H1 (cell line): ENCODE measurements at regions not wholly inside any gene's neighbourhood (a gene's known extent, or its start where the extent isn't known, plus 50 kb on each side); places are given as distances from the start of the nearest gene placed in this dataset.

ENCODE experiments used
- CTCF ChIA-PET: fragments of 300-600 bp; sonication (Branson Sonifier 250); formaldehyde crosslinking; loops from one replicate; lab custom pipeline; 2021; ENCODE audit not compliant: partially characterized antibody; lab: Charles Lee
- POLR2A ChIA-PET: fragments of 300-600 bp; sonication (Branson Sonifier 250); formaldehyde crosslinking; loops from one replicate; lab custom pipeline; 2021; ENCODE audit warnings: inconsistent platforms; ENCODE audit not compliant: partially characterized antibody; lab: Charles Lee
- DNase-seq, 2 experiments: peaks; one replicate each; pipeline versions ENCODE4 v3.0.0 to v3.0.0-alpha.2; 2010 to 2022; ENCODE audit warnings: low spot score in 2 of 2, low read depth in 1 of 2, mixed read lengths in 1 of 2
- FAIRE-seq: peaks from 2 replicates; lab custom pipeline; 2011; peaks lifted over from hg19 to GRCh38; lab: Jason Lieb, UNC
- H2AFZ ChIP-seq: 2 replicates; pipeline ENCODE4 v1.8.1; 2012; ENCODE audit warnings: low read length, inconsistent platforms
- H2AK5ac ChIP-seq: 2 replicates; pipeline ENCODE4 v1.6.1; 2013; ENCODE audit warnings: low read depth, low read length
- H2BK120ac ChIP-seq: replicated peaks from 2 replicates; pipeline ENCODE3; 2013; ENCODE audit warnings: low read depth, low read length, inconsistent platforms
- H2BK12ac ChIP-seq: 2 replicates; pipeline ENCODE4 v1.6.1; 2013; ENCODE audit warnings: low read depth, low read length
- H2BK15ac ChIP-seq: 2 replicates; pipeline ENCODE4 v1.6.1; 2013; ENCODE audit warnings: low read length
- H2BK20ac ChIP-seq: 2 replicates; pipeline ENCODE4 v1.6.1; 2013; ENCODE audit warnings: low read length
- H2BK5ac ChIP-seq: 2 replicates; pipeline ENCODE4 v1.6.1; 2013; ENCODE audit warnings: low read depth, low read length
- H3K14ac ChIP-seq: 2 replicates; pipeline ENCODE4 v1.6.1; 2013; ENCODE audit warnings: inconsistent platforms; ENCODE audit not compliant: insufficient read length
- H3K18ac ChIP-seq: 2 replicates; pipeline ENCODE4 v1.6.1; 2013; ENCODE audit warnings: low read length; ENCODE audit errors: extremely low read depth
- H3K23ac ChIP-seq: 2 replicates; pipeline ENCODE4 v1.6.1; 2013; ENCODE audit warnings: inconsistent platforms; ENCODE audit not compliant: insufficient read length
- H3K23me2 ChIP-seq: 2 replicates; pipeline ENCODE4 v1.6.1; 2013; ENCODE audit warnings: low read depth, low read length
- H3K27ac ChIP-seq: 2 replicates; pipeline ENCODE4 v1.6.1; 2011; ENCODE audit warnings: low read depth, low read length, inconsistent platforms
- H3K27me3 ChIP-seq, 4 experiments: replicated peaks in 1 of 4; 1 replicate in 1 of 4; 2 replicates in 3 of 4; pipeline versions ENCODE4 v1.6.1 to v1.8.1; 2011 to 2013; ENCODE audit warnings: low read length in 3 of 4, mild to moderate bottlenecking in 3 of 4, inconsistent platforms in 2 of 4, mixed read lengths in 2 of 4, moderate library complexity in 1 of 4; ENCODE audit not compliant: control insufficient read depth in 3 of 4, insufficient read depth in 3 of 4; ENCODE audit errors: extremely low read depth in 1 of 4
- H3K36me3 ChIP-seq, 4 experiments: 2 replicates each; pipeline versions ENCODE4 v1.6.1 to v1.8.1; 2011 to 2013; ENCODE audit warnings: mild to moderate bottlenecking in 4 of 4, low read length in 3 of 4, moderate library complexity in 2 of 4, control low read depth in 1 of 4, inconsistent platforms in 1 of 4; ENCODE audit not compliant: insufficient read depth in 4 of 4, control insufficient read depth in 2 of 4
- H3K4ac ChIP-seq: replicated peaks from 2 replicates; pipeline ENCODE3; 2013; ENCODE audit warnings: low read length, low read depth, mixed read lengths, inconsistent platforms; ENCODE audit not compliant: insufficient read length
- H3K4me1 ChIP-seq, 4 experiments: replicated peaks in 1 of 4; 1 replicate in 1 of 4; 2 replicates in 3 of 4; pipeline versions ENCODE4 v1.6.1 to v1.8.1; 2011 to 2013; ENCODE audit warnings: low read length in 3 of 4, inconsistent platforms in 2 of 4, mixed read lengths in 1 of 4; ENCODE audit not compliant: insufficient read depth in 4 of 4, control insufficient read depth in 3 of 4
- H3K4me2 ChIP-seq, 2 experiments: 2 replicates each; pipeline versions ENCODE4 v1.6.1 to v1.8.1; 2011 to 2013; ENCODE audit warnings: low read depth in 2 of 2, low read length in 2 of 2, control low read depth in 1 of 2, inconsistent platforms in 1 of 2, mild to moderate bottlenecking in 1 of 2; ENCODE audit not compliant: insufficient read depth in 1 of 2
- H3K4me3 ChIP-seq, 4 experiments: fragments of 200-600, 300-600 bp in 1 of 4; sonication (generic), shearing (Covaris generic), sonication (Bioruptor Twin) in 1 of 4; 2 replicates each; pipeline versions ENCODE4 v1.5.1 to v1.8.1; 2011 to 2016; ENCODE audit warnings: low read length in 4 of 4, low read depth in 3 of 4, control low read depth in 2 of 4, inconsistent platforms in 2 of 4, mild to moderate bottlenecking in 2 of 4, mixed read lengths in 1 of 4, moderate library complexity in 1 of 4; ENCODE audit not compliant: insufficient read depth in 2 of 4; ENCODE audit errors: extremely low read depth in 1 of 4
- H3K56ac ChIP-seq: replicated peaks from 2 replicates; pipeline ENCODE3; 2013; ENCODE audit warnings: low read depth, mild to moderate bottlenecking, mixed read lengths, low read length, inconsistent platforms; ENCODE audit not compliant: insufficient read length
- H3K79me1 ChIP-seq: 2 replicates; pipeline ENCODE4 v1.6.1; 2013; ENCODE audit warnings: low read depth, low read length, control low read depth
- H3K79me2 ChIP-seq, 2 experiments: 2 replicates each; pipeline versions ENCODE4 v1.6.1 to v1.8.1; 2012 to 2013; ENCODE audit warnings: low read length in 2 of 2, mild to moderate bottlenecking in 2 of 2, inconsistent platforms in 1 of 2; ENCODE audit not compliant: insufficient read depth in 2 of 2, control insufficient read depth in 1 of 2
- H3K9ac ChIP-seq, 4 experiments: replicated peaks in 1 of 4; 1 replicate in 1 of 4; 2 replicates in 3 of 4; pipeline versions ENCODE4 v1.6.1 to v1.8.1; 2011 to 2013; ENCODE audit warnings: low read depth in 3 of 4, low read length in 3 of 4, control low read depth in 2 of 4, mild to moderate bottlenecking in 2 of 4, moderate library complexity in 2 of 4, inconsistent platforms in 1 of 4; ENCODE audit errors: extremely low read depth in 1 of 4
- H3K9me3 ChIP-seq, 2 experiments: 2 replicates each; pipeline versions ENCODE4 v1.6.1 to v1.8.1; 2012 to 2013; ENCODE audit warnings: mild to moderate bottlenecking in 2 of 2, moderate library complexity in 2 of 2, control low read depth in 1 of 2, inconsistent platforms in 1 of 2, low read depth in 1 of 2, low read length in 1 of 2, mixed read lengths in 1 of 2; ENCODE audit not compliant: insufficient read depth in 2 of 2
- H4K20me1 ChIP-seq, 2 experiments: replicated peaks in 1 of 2; 2 replicates each; pipeline versions ENCODE3 to v1.8.1; 2011 to 2013; ENCODE audit warnings: inconsistent platforms in 2 of 2, low read length in 2 of 2, mild to moderate bottlenecking in 1 of 2; ENCODE audit not compliant: insufficient read depth in 2 of 2, control insufficient read depth in 1 of 2
- H4K5ac ChIP-seq: 2 replicates; pipeline ENCODE4 v1.6.1; 2013; ENCODE audit warnings: low read length, low read depth, mixed read lengths, inconsistent platforms; ENCODE audit not compliant: insufficient read length
- H4K8ac ChIP-seq: 2 replicates; pipeline ENCODE4 v1.8.0; 2013; ENCODE audit warnings: mild to moderate bottlenecking, moderate library complexity, low read length, inconsistent platforms; ENCODE audit not compliant: insufficient read depth; ENCODE audit errors: extremely low read depth
- H4K91ac ChIP-seq: replicated peaks from 2 replicates; pipeline ENCODE3; 2013; ENCODE audit warnings: low read length, mixed read lengths, inconsistent platforms; ENCODE audit not compliant: insufficient read length
- BRCA1 ChIP-seq: IDR thresholded peaks from 2 replicates; pipeline ENCODE4 v1.6.1; 2012; ENCODE audit warnings: low read depth, low read length, improper control_type of control experiment
- CBX5 ChIP-seq: fragments of 300-800, 300-1000 bp; sonication (generic); IDR thresholded peaks from 2 replicates; pipeline ENCODE4 v1.7.1; 2016; ENCODE audit warnings: antibody characterized with exemption, low read length, low read depth
- CBX8 ChIP-seq: fragments of 300-800, 300-1000 bp; sonication (generic); IDR thresholded peaks from 2 replicates; pipeline ENCODE4 v1.7.1; 2016; ENCODE audit warnings: low read depth, low read length, borderline replicate concordance
- CHD2 ChIP-seq: IDR thresholded peaks from 2 replicates; pipeline ENCODE4 v1.6.1; 2012; ENCODE audit warnings: low read length, improper control_type of control experiment
- EZH2 ChIP-seq: fragments of 200-600 bp; sonication (generic); IDR thresholded peaks from 2 replicates; pipeline ENCODE4 v1.7.1; 2012; ENCODE audit warnings: low read depth, mild to moderate bottlenecking, moderate library complexity, low read length, inconsistent platforms; ENCODE audit not compliant: severe bottlenecking
- HDAC2 ChIP-seq, 2 experiments: fragments of 300-600 bp in 1 of 2; sonication (generic) in 1 of 2; IDR thresholded peaks; 2 replicates each; pipeline ENCODE4 v1.6.1; 2011 to 2012; ENCODE audit warnings: low read depth in 2 of 2, low read length in 2 of 2, mild to moderate bottlenecking in 2 of 2, moderate library complexity in 2 of 2, borderline replicate concordance in 1 of 2, inconsistent platforms in 1 of 2
- KDM4A ChIP-seq: IDR thresholded peaks from one replicate; pipeline ENCODE4 v1.7.1; 2012; ENCODE audit warnings: low read depth, mild to moderate bottlenecking, moderate library complexity, low read length, inconsistent platforms; ENCODE audit not compliant: severe bottlenecking
- POLR2AphosphoS5 ChIP-seq: IDR thresholded peaks from 2 replicates; pipeline ENCODE4 v1.6.1; 2011; ENCODE audit warnings: low read depth, low read length
- RBBP5 ChIP-seq: IDR thresholded peaks from 2 replicates; pipeline ENCODE4 v1.7.1; 2012; ENCODE audit warnings: low read depth, mild to moderate bottlenecking, inconsistent platforms, low read length, moderate library complexity, borderline replicate concordance
- SP1 ChIP-seq: IDR thresholded peaks from 2 replicates; pipeline ENCODE4 v1.6.1; 2011; ENCODE audit warnings: low read depth, low read length
- TAF1 ChIP-seq: IDR thresholded peaks from 2 replicates; pipeline ENCODE4 v1.6.1; 2011; ENCODE audit warnings: mild to moderate bottlenecking, low read depth, low read length
- WGBS, 2 experiments: shearing (Covaris generic) in 1 of 2; methylation state at CpG; one replicate each; pipeline versions ENCODE4 v1.1.6 to v1.1.7; 2013 to 2015; ENCODE audit warnings: low lambda C conversion rate in 2 of 2, mixed read lengths in 2 of 2, inconsistent platforms in 1 of 2, low coverage in 1 of 2, missing lambda C conversion rate in 1 of 2; ENCODE audit not compliant: insufficient replicate concordance in 2 of 2, insufficient coverage in 1 of 2, insufficient read length in 1 of 2; ENCODE audit errors: extremely low coverage in 1 of 2, missing lambda C conversion rate in 1 of 2; 5-methylcytosine and 5-hydroxymethylcytosine counted together
- TF ChIP-seq, protein P1 (sequence below), 3 experiments: IDR thresholded peaks; 1 replicate in 2 of 3; 2 replicates in 1 of 3; pipeline versions ENCODE4 v1.5.1 to v1.6.1; 2011; ENCODE audit warnings: low read length in 3 of 3, mild to moderate bottlenecking in 3 of 3, inconsistent platforms in 2 of 3, low read depth in 1 of 3, moderate library complexity in 1 of 3; ENCODE audit not compliant: insufficient read depth in 1 of 3; ENCODE audit errors: control extremely low read depth in 1 of 3

DNA sequence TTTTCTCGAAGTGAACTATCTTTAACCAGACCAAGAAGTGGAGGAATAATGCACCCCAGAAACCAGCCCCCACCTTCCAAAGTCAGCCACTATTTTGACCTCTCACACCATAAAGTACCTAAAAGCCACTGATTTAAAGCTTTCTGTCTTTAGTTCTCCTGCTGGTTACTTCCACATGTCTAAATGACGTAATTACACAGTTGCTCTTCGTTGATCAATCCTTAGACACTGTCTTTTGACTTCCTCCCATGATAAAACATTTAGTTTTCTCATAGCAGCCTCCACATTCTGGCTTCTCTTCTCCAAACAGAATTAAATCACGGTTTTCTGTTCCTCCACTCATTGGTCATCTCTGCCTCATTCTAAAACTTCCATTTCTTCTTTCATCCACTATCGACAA is 294.4 kb upstream of the N4BP1 start:
- CTCF ChIA-PET: interaction anchor here (1.9 to 3.0 kb wide), 4 partner anchors 7 to 445 kb away, joined by 5 to 19 read pairs (median 11); no protein-coding TSS in a partner anchor
- no peak for FAIRE-seq
- POLR2A ChIA-PET: no interaction called here
- TF ChIP-seq EZH2: no peak
- TF ChIP-seq RBBP5: no peak
- no peak for TF ChIP-seq CHD2
- no peak for TF ChIP-seq HDAC2 (IDR thresholded peaks at IDR 0.05; ENCODE audit: borderline replicate concordance in 1 of 2, low read depth in 2 of 2, low read length in 2 of 2)
- TF ChIP-seq POLR2AphosphoS5: no peak
- TF ChIP-seq TAF1: no peak
- TF ChIP-seq, protein P1, sequence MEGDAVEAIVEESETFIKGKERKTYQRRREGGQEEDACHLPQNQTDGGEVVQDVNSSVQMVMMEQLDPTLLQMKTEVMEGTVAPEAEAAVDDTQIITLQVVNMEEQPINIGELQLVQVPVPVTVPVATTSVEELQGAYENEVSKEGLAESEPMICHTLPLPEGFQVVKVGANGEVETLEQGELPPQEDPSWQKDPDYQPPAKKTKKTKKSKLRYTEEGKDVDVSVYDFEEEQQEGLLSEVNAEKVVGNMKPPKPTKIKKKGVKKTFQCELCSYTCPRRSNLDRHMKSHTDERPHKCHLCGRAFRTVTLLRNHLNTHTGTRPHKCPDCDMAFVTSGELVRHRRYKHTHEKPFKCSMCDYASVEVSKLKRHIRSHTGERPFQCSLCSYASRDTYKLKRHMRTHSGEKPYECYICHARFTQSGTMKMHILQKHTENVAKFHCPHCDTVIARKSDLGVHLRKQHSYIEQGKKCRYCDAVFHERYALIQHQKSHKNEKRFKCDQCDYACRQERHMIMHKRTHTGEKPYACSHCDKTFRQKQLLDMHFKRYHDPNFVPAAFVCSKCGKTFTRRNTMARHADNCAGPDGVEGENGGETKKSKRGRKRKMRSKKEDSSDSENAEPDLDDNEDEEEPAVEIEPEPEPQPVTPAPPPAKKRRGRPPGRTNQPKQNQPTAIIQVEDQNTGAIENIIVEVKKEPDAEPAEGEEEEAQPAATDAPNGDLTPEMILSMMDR (IDR thresholded peaks at IDR 0.05; ENCODE audit: control extremely low read depth in 1 of 3, insufficient read depth in 1 of 3, low read depth in 1 of 3, low read length in 3 of 3): no peak
- no peak for TF ChIP-seq CBX8
- TF ChIP-seq BRCA1: no peak
- no peak for TF ChIP-seq KDM4A
- TF ChIP-seq SP1: no peak
- TF ChIP-seq CBX5: no peak

More for the DNA sequence above, 294.4 kb upstream of the N4BP1 start:
- Histone ChIP-seq H3K18ac (no peak overlapping the region), H3K9ac (no peak overlapping the region), H3K4ac (no peak overlapping the region), H3K4me3 (no peak overlapping the region), H2BK15ac (no peak overlapping the region), H2AFZ (no peak overlapping the region), H3K56ac (no peak overlapping the region), H2BK12ac (no peak overlapping the region), H4K5ac (no peak overlapping the region), H2AK5ac (no peak overlapping the region), H3K79me1 (no peaks in the 10 kb centered on the region), H3K23me2 (no peaks in the 10 kb centered on the region), H3K4me2 (no peak overlapping the region), H3K36me3 (no peaks in the 10 kb centered on the region), H4K8ac (no peak overlapping the region), H2BK120ac (no peak overlapping the region), H3K27me3 (no peaks in the 10 kb centered on the region), H2BK20ac (no peak overlapping the region), H3K79me2 (no peaks in the 10 kb centered on the region), H4K91ac (no peak overlapping the region), H3K9me3 (no peaks in the 10 kb centered on the region), H3K27ac (no peak overlapping the region), H2BK5ac (no peak overlapping the region), H3K23ac (no peak overlapping the region), H3K14ac (no peak overlapping the region), H4K20me1 (no peaks in the 10 kb centered on the region), H3K4me1 (peaks cover 0 to 3% (median 1%) of the 10 kb centered on the region in 4 experiments; a peak in 2 of 7 replicates)
- DNase-seq: no peak
- 90 to 100% methylated on average over 1 to 5 of the region's 5 CpGs for WGBS, 2 experiments
